Endodermal cell (in vitro differentiated cells): ENCODE measurements at regions not wholly inside any gene's neighbourhood (a gene's known extent, or its start where the extent isn't known, plus 50 kb on each side); places are given as distances from the start of the nearest gene placed in this dataset.

Experiments used
- DNase-seq: peaks from one replicate; pipeline ENCODE4 v3.0.0-alpha.2; 2017
- H3K27ac ChIP-seq: 2 replicates; pipeline ENCODE4 v1.5.1; 2013; ENCODE audit warnings: mild to moderate bottlenecking, low read depth, low read length, moderate library complexity
- H3K27me3 ChIP-seq: 2 replicates; pipeline ENCODE4 v1.6.1; 2013; ENCODE audit warnings: mild to moderate bottlenecking, low read length, moderate library complexity; ENCODE audit not compliant: insufficient read depth, control insufficient read depth, poor library complexity, severe bottlenecking
- H3K36me3 ChIP-seq: 2 replicates; pipeline ENCODE4 v1.7.0; 2013; ENCODE audit warnings: mild to moderate bottlenecking, low read length, moderate library complexity; ENCODE audit not compliant: control insufficient read depth, insufficient read depth
- H3K4me1 ChIP-seq: one replicate; pipeline ENCODE4 v1.7.0; 2013; ENCODE audit warnings: low read length; ENCODE audit not compliant: control insufficient read depth, insufficient read depth
- H3K4me3 ChIP-seq: 2 replicates; pipeline ENCODE4 v1.5.1; 2013; ENCODE audit warnings: mild to moderate bottlenecking, low read length, moderate library complexity
- H3K9ac ChIP-seq: 2 replicates; pipeline ENCODE4 v1.6.1; 2013; ENCODE audit warnings: mild to moderate bottlenecking, low read length, moderate library complexity; ENCODE audit not compliant: poor library complexity, severe bottlenecking; ENCODE audit errors: extremely low read depth
- H3K9me3 ChIP-seq: 2 replicates; pipeline ENCODE4 v1.6.1; 2013; ENCODE audit warnings: mild to moderate bottlenecking, low read length, moderate library complexity; ENCODE audit not compliant: control insufficient read depth
- H3K27ac Mint-ChIP-seq: 2 replicates; pipeline ENCODE4 v1.8.0; 2020; ENCODE audit warnings: mixed read lengths
- H3K27me3 Mint-ChIP-seq: 2 replicates; pipeline ENCODE4 v1.8.0; 2021; ENCODE audit warnings: mild to moderate bottlenecking, mixed read lengths; ENCODE audit not compliant: insufficient read depth
- H3K36me3 Mint-ChIP-seq: 2 replicates; pipeline ENCODE4 v1.8.0; 2020; ENCODE audit warnings: low read depth, mixed read lengths
- H3K4me1 Mint-ChIP-seq: 2 replicates; pipeline ENCODE4 v1.8.0; 2020; ENCODE audit warnings: mixed read lengths
- H3K4me3 Mint-ChIP-seq: 2 replicates; pipeline ENCODE4 v1.8.0; 2020; ENCODE audit warnings: mild to moderate bottlenecking, moderate library complexity, mixed read lengths
- H3K9me3 Mint-ChIP-seq: 2 replicates; pipeline ENCODE4 v1.8.0; 2020; ENCODE audit warnings: mild to moderate bottlenecking, mixed read lengths
- WGBS, 2 experiments: methylation state at CpG; one replicate each; pipeline versions ENCODE4 v1.1.5 to v1.1.7; 2013; ENCODE audit warnings: missing lambda C conversion rate in 2 of 2, mixed read lengths in 1 of 2; ENCODE audit not compliant: insufficient coverage in 1 of 2, insufficient read length in 1 of 2; 5-methylcytosine and 5-hydroxymethylcytosine counted together
- TF ChIP-seq, protein P1 (sequence below): fragments of 200-600 bp; sonication (generic); conservative IDR thresholded peaks from 2 replicates; pipeline ENCODE4 v1.5.0; 2021; ENCODE audit warnings: antibody characterized with exemption, mild to moderate bottlenecking

DNA sequence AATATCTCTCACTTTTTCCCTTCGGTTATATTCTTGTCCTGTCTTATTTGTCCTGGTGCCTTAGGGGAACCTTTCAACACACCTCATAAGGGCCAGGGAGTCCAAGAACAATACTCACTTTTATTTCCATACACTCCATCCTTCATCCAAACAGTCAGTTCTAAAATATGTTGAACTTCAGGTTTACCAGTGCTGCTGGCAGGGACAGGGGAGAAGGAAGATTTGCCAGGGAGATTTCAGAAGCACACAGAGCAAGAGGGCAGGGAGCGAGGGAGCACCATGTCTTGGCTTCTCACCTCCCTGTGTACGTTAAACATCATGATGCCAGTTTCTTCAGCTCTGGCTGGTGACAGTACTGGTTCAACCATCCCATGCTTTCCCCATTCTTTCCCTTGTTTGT, 631.1 kb upstream of the FAT1 start:
- no peak overlapping the region for H3K4me3 ChIP-seq
- TF ChIP-seq, protein P1, sequence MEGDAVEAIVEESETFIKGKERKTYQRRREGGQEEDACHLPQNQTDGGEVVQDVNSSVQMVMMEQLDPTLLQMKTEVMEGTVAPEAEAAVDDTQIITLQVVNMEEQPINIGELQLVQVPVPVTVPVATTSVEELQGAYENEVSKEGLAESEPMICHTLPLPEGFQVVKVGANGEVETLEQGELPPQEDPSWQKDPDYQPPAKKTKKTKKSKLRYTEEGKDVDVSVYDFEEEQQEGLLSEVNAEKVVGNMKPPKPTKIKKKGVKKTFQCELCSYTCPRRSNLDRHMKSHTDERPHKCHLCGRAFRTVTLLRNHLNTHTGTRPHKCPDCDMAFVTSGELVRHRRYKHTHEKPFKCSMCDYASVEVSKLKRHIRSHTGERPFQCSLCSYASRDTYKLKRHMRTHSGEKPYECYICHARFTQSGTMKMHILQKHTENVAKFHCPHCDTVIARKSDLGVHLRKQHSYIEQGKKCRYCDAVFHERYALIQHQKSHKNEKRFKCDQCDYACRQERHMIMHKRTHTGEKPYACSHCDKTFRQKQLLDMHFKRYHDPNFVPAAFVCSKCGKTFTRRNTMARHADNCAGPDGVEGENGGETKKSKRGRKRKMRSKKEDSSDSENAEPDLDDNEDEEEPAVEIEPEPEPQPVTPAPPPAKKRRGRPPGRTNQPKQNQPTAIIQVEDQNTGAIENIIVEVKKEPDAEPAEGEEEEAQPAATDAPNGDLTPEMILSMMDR: no peak
- H3K4me1 Mint-ChIP-seq: no peaks in the 10 kb centered on the region
- H3K4me3 Mint-ChIP-seq: no peak overlapping the region
- no peaks in the 10 kb centered on the region for H3K36me3 ChIP-seq
- H3K9me3 Mint-ChIP-seq: no peaks in the 10 kb centered on the region
- H3K4me1 ChIP-seq: no peaks in the 10 kb centered on the region
- DNase-seq: no peak
- no peaks in the 10 kb centered on the region for H3K27me3 ChIP-seq
- H3K27ac Mint-ChIP-seq: no peak overlapping the region
- no peak overlapping the region for H3K27ac ChIP-seq
- no peaks in the 10 kb centered on the region for H3K9me3 ChIP-seq
- no peaks in the 10 kb centered on the region for H3K36me3 Mint-ChIP-seq
- H3K9ac ChIP-seq: no peak overlapping the region
- H3K27me3 Mint-ChIP-seq: no peaks in the 10 kb centered on the region
- 57% methylated on average over 3 of the region's 3 CpGs for WGBS, 2 experiments

DNA sequence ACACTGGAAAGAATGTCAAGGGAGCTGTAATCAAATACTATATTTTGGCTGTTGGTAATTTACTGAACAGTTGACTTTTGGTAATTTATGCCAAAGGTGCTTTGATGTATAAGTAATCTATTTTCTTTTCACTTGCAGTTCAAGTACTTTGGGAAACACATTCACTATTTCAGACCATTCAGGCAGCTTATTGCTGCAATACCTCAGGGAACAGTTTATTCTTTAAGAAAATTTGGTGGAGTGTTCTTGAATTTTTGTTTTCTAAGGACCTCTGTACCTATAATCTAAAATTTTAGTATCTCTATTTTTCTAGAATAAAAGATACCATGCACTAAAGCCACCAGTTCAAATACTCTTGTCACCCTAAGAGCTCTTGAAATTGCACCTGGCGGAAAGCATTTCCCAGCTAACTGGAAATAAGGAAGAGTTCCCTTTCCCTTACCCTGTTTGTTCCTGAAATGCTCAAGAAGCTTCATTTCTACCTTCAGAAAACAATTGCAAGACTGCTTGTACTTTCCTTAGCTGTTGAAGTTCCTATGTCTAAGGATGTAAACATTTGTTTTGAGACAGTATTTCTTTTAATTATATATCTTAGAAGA, 633.5 kb upstream of the FAT1 start:
- Histone ChIP-seq H3K9me3 (no peaks in the 10 kb centered on the region), H3K4me3 (no peak overlapping the region), H3K27me3 (no peaks in the 10 kb centered on the region), H3K4me1 (no peaks in the 10 kb centered on the region), H3K36me3 (no peaks in the 10 kb centered on the region), H3K27ac (no peak overlapping the region), H3K9ac (no peak overlapping the region)
- TF ChIP-seq, protein P1: no peak
- no peaks in the 10 kb centered on the region for H3K27me3 Mint-ChIP-seq
- no peak overlapping the region for H3K4me3 Mint-ChIP-seq
- no peak for DNase-seq
- no peaks in the 10 kb centered on the region for H3K36me3 Mint-ChIP-seq
- H3K9me3 Mint-ChIP-seq: no peaks in the 10 kb centered on the region
- no peak overlapping the region for H3K27ac Mint-ChIP-seq
- no peaks in the 10 kb centered on the region for H3K4me1 Mint-ChIP-seq
- WGBS, 2 experiments: 97% methylated on average over 1 of the region's 1 CpG; no CpG with 5 or more reads in 1 of the 2 experiments

DNA sequence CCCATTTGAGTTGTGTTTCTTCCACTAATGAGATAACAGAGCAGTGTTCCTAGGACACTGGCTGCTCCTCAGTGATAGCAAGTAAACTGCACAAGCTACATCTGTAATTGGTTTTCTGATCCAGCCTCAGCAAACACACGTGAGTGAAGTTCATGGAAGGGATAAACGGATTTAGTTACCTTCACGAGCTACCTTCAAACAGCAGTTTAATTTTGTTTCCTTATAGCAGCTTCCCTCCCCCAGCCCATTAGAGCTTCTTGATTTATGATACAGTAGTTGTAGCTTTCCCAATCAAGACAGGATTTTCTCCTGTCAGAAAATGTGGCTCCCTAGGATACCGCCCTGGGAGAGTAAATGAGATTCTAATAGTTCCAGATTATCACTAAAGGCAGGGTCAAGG, 634.2 kb upstream of the FAT1 start:
- Histone ChIP-seq H3K9ac (no peak overlapping the region), H3K27me3 (no peaks in the 10 kb centered on the region), H3K36me3 (no peaks in the 10 kb centered on the region), H3K4me1 (no peaks in the 10 kb centered on the region), H3K27ac (no peak overlapping the region), H3K4me3 (no peak overlapping the region), H3K9me3 (no peaks in the 10 kb centered on the region)
- Mint-ChIP-seq H3K36me3 (no peaks in the 10 kb centered on the region), H3K9me3 (no peaks in the 10 kb centered on the region), H3K4me1 (no peaks in the 10 kb centered on the region), H3K27ac (no peak overlapping the region), H3K27me3 (no peaks in the 10 kb centered on the region), H3K4me3 (no peak overlapping the region)
- WGBS, 2 experiments: 89 to 100% methylated on average over 1 to 4 of the region's 4 CpGs
- DNase-seq: no peak
- TF ChIP-seq, protein P1: no peak
